H1 (cell line): ENCODE measurements at regions not wholly inside any gene's neighbourhood (a gene's known extent, or its start where the extent isn't known, plus 50 kb on each side); places are given as distances from the start of the nearest gene placed in this dataset.

Experiments
- CHD7 ChIP-seq: fragments of 300-600 bp; sonication (generic); IDR thresholded peaks from 2 replicates; pipeline ENCODE4 v1.7.1; 2012; ENCODE audit warnings: low read length, moderate library complexity, mild to moderate bottlenecking, inconsistent platforms; ENCODE audit not compliant: insufficient replicate concordance
- JUND ChIP-seq: IDR thresholded peaks from 2 replicates; pipeline ENCODE4 v1.6.1; 2011; ENCODE audit warnings: mild to moderate bottlenecking, improper control_type of control experiment, low read length
- POLR2A ChIP-seq, 2 experiments: IDR thresholded peaks; 1 replicate in 1 of 2; 2 replicates in 1 of 2; pipeline ENCODE4 v1.6.1; 2011; ENCODE audit warnings: low read depth in 2 of 2, low read length in 2 of 2, mild to moderate bottlenecking in 2 of 2; ENCODE audit errors: control extremely low read depth in 1 of 2
- ZNF274 ChIP-seq: IDR thresholded peaks from 2 replicates; pipeline ENCODE4 v1.7.0; 2012; ENCODE audit warnings: low read length, borderline replicate concordance; ENCODE audit errors: extremely low read depth

DNA sequence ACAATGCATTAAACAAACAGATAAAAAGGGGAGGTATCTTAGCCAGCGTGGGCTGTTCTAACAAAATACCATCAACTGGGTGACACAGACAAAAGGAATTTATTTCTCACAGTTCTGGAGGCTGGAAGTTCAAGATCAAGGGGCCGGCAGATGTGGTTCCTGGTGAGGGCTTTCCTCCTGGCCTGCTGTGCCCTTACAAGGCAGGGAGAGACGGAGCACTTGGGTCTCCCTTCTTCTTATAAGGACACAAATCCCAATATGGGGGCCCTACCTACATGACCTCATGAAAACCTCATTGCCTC, 281.6 kb upstream of the KLF14 start (continued):
- no peak for TF ChIP-seq CHD7
- TF ChIP-seq JUND, result no peak
- no peak for TF ChIP-seq POLR2A (IDR thresholded peaks at IDR 0.05; ENCODE audit: control extremely low read depth in 1 of 2, low read depth in 2 of 2, low read length in 2 of 2)
- TF ChIP-seq ZNF274, result no peak
